ENCODE measurements at regions not wholly inside any gene's neighbourhood (a gene's known extent, or its start where the extent isn't known, plus 50 kb on each side); places are given as distances from the start of the nearest gene placed in this dataset.
A peak's percentile ranks its signal among the peaks of the same experiment; 100 is the strongest.

DNA sequence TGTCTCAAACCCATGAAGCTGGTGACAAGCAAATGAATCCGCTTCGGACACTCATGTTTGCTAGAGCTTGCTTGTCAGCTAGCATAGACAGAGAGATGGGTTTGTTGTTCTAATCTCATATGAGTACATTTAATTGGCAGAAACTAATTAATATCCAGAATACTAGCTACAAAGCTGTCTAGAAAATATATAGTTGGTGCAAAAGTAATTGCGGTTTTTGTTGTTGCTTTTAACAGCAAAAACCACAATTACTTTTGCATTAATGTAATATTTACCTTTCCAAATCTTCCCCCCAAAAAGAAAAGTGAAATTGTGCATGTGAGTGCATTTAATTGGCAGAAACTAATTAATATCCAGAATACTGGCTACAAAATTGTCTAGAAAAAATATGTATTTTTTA is 1115.2 kb downstream of the TDRD15 start:
- Histone ChIP-seq H4K20me1 (ENCODE audit: insufficient read depth, low read length) (no peaks in the 10 kb centered on the region), H3K27ac (ENCODE audit: extremely low read length, insufficient read depth, low read length) (no peak overlapping the region), H3K9ac (ENCODE audit: insufficient read depth, low read depth, low read length) (no peak overlapping the region), H3K4me1 (ENCODE audit: insufficient read depth, low read length) (no peaks in the 10 kb centered on the region), H2AFZ (ENCODE audit: low read length) (no peak overlapping the region), H3K9me3 (ENCODE audit: low read length) (peaks cover 84% of the 10 kb centered on the region), H3K4me3 (replicated peaks in 1 of 3; ENCODE audit: insufficient read depth in 1 of 3, low read depth in 2 of 3, low read length in 3 of 3) (no peak overlapping the region), H3K27me3 (ENCODE audit: control insufficient read depth in 1 of 2, insufficient read depth in 2 of 2, low read length in 2 of 2) (no peaks in the 10 kb centered on the region), H3K79me2 (ENCODE audit: insufficient read depth, low read length) (no peaks in the 10 kb centered on the region), H3K36me3 (replicated peaks in 1 of 2; ENCODE audit: control insufficient read depth in 1 of 2, insufficient read depth in 2 of 2, low read length in 2 of 2) (no peaks in the 10 kb centered on the region), H3K4me2 (ENCODE audit: low read depth, low read length) (no peak overlapping the region)
- intact Hi-C loops (cut with micrococcal nuclease; ENCODE audit: unreplicated experiment): no loop called here
- CTCF ChIA-PET (ENCODE audit: low intra/inter-chr PET ratio, low total read pairs): no interaction called here
- no peak for DNase-seq (ENCODE audit: low spot score)
- POLR2A ChIA-PET: no interaction called here
- in situ Hi-C loops (cut with HindIII; ENCODE audit: extremely low pct_ligation_motif_present, low pct_unique_long_range_greater_than_20kb): no loop called here
- no peak for ATAC-seq
- 45% methylated on average over 3 of the region's 3 CpGs for WGBS (ENCODE audit: low lambda C conversion rate)
- no peak for FAIRE-seq
- TF ChIP-seq, protein P1, sequence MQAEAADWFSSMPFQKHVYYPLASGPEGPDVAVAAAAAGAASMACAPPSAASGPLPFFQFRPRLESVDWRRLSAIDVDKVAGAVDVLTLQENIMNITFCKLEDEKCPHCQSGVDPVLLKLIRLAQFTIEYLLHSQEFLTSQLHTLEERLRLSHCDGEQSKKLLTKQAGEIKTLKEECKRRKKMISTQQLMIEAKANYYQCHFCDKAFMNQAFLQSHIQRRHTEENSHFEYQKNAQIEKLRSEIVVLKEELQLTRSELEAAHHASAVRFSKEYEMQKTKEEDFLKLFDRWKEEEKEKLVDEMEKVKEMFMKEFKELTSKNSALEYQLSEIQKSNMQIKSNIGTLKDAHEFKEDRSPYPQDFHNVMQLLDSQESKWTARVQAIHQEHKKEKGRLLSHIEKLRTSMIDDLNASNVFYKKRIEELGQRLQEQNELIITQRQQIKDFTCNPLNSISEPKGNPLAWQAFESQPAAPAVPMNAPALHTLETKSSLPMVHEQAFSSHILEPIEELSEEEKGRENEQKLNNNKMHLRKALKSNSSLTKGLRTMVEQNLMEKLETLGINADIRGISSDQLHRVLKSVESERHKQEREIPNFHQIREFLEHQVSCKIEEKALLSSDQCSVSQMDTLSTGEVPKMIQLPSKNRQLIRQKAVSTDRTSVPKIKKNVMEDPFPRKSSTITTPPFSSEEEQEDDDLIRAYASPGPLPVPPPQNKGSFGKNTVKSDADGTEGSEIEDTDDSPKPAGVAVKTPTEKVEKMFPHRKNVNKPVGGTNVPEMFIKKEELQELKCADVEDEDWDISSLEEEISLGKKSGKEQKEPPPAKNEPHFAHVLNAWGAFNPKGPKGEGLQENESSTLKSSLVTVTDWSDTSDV (CRISPR knock-in tag; IDR thresholded peaks at IDR 0.05): no peak
- no peak for TF ChIP-seq NCOA2 (CRISPR knock-in tag; IDR thresholded peaks at IDR 0.05)
- TF ChIP-seq, protein P2, sequence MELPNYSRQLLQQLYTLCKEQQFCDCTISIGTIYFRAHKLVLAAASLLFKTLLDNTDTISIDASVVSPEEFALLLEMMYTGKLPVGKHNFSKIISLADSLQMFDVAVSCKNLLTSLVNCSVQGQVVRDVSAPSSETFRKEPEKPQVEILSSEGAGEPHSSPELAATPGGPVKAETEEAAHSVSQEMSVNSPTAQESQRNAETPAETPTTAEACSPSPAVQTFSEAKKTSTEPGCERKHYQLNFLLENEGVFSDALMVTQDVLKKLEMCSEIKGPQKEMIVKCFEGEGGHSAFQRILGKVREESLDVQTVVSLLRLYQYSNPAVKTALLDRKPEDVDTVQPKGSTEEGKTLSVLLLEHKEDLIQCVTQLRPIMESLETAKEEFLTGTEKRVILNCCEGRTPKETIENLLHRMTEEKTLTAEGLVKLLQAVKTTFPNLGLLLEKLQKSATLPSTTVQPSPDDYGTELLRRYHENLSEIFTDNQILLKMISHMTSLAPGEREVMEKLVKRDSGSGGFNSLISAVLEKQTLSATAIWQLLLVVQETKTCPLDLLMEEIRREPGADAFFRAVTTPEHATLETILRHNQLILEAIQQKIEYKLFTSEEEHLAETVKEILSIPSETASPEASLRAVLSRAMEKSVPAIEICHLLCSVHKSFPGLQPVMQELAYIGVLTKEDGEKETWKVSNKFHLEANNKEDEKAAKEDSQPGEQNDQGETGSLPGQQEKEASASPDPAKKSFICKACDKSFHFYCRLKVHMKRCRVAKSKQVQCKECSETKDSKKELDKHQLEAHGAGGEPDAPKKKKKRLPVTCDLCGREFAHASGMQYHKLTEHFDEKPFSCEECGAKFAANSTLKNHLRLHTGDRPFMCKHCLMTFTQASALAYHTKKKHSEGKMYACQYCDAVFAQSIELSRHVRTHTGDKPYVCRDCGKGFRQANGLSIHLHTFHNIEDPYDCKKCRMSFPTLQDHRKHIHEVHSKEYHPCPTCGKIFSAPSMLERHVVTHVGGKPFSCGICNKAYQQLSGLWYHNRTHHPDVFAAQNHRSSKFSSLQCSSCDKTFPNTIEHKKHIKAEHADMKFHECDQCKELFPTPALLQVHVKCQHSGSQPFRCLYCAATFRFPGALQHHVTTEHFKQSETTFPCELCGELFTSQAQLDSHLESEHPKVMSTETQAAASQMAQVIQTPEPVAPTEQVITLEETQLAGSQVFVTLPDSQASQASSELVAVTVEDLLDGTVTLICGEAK (IDR thresholded peaks at IDR 0.05): peak; percentile 86
- TF ChIP-seq, protein P2 (CRISPR knock-in tag; IDR thresholded peaks at IDR 0.05): no peak
- no peak for TF ChIP-seq PAX8 (CRISPR knock-in tag; IDR thresholded peaks at IDR 0.05; ENCODE audit: borderline replicate concordance)
- TF ChIP-seq, protein P3, sequence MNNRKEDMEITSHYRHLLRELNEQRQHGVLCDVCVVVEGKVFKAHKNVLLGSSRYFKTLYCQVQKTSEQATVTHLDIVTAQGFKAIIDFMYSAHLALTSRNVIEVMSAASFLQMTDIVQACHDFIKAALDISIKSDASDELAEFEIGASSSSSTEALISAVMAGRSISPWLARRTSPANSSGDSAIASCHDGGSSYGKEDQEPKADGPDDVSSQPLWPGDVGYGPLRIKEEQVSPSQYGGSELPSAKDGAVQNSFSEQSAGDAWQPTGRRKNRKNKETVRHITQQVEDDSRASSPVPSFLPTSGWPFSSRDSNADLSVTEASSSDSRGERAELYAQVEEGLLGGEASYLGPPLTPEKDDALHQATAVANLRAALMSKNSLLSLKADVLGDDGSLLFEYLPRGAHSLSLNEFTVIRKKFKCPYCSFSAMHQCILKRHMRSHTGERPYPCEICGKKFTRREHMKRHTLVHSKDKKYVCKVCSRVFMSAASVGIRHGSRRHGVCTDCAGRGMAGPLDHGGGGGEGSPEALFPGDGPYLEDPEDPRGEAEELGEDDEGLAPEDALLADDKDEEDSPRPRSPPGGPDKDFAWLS (CRISPR knock-in tag; IDR thresholded peaks at IDR 0.05; ENCODE audit: borderline replicate concordance): no peak
- no TSS peak for BruUV-seq (replicated peaks)

Data from HepG2 (cell line).